SK-N-SH (cell line): ENCODE measurements at regions not wholly inside any gene's neighbourhood (a gene's known extent, or its start where the extent isn't known, plus 50 kb on each side); places are given as distances from the start of the nearest gene placed in this dataset.

ENCODE experiments used
- CTCF ChIP-seq: fragments of 200-600 bp; sonication (generic); IDR thresholded peaks from 2 replicates; pipeline ENCODE4 v1.6.1; 2017; ENCODE audit warnings: antibody characterized with exemption, mild to moderate bottlenecking, moderate library complexity
- MAX ChIP-seq: IDR thresholded peaks from 2 replicates; pipeline ENCODE4 v1.4.0; 2012; ENCODE audit warnings: low read depth
- TAF1 ChIP-seq: IDR thresholded peaks from 2 replicates; pipeline ENCODE4 v1.6.1; 2012; ENCODE audit warnings: low read depth, mild to moderate bottlenecking, low read length, moderate library complexity, borderline replicate concordance

- TF ChIP-seq MAX = no peak
- no peak for TF ChIP-seq TAF1
- TF ChIP-seq CTCF = no peak
Measured at GRCh38 chr22:25472382-25472781, 92.1 kb upstream of the GRK3 start.
